Activated naive CD4-positive, alpha-beta T cell treated with anti-CD3 and anti-CD28 coated beads, Interleukin-2, amount 10 ng/mL, durations not matched to agents 7 days and 5 days (primary cell): ENCODE measurements at regions not wholly inside any gene's neighbourhood (a gene's known extent, or its start where the extent isn't known, plus 50 kb on each side); places are given as distances from the start of the nearest gene placed in this dataset.
"Not testable (repeated sequence)": the region's sequence is repeated elsewhere in the genome, so short reads cannot be mapped to it uniquely, and the experiment has no call there.

Experiments
- CTCF ChIA-PET: fragments of 350-600 bp; sonication (Branson Sonifier 250); formaldehyde crosslinking; loops from one replicate; lab custom pipeline; 2021; ENCODE audit warnings: antibody characterized with exemption; lab: Charles Lee
- DNase-seq: peaks from one replicate; pipeline ENCODE4 v3.0.0-alpha.2; 2020
- H3K27ac Mint-ChIP-seq: one replicate; pipeline ENCODE4 v1.8.0; 2021; ENCODE audit warnings: mild to moderate bottlenecking, moderate library complexity, mixed read lengths
- H3K27me3 Mint-ChIP-seq: one replicate; pipeline ENCODE4 v1.8.0; 2021; ENCODE audit warnings: mild to moderate bottlenecking, mixed read lengths
- H3K36me3 Mint-ChIP-seq: one replicate; pipeline ENCODE4 v1.8.0; 2021; ENCODE audit warnings: mixed read lengths
- H3K4me1 Mint-ChIP-seq: one replicate; pipeline ENCODE4 v1.8.0; 2021; ENCODE audit warnings: mixed read lengths
- H3K4me3 Mint-ChIP-seq: one replicate; pipeline ENCODE4 v1.8.0; 2021; ENCODE audit warnings: mild to moderate bottlenecking, moderate library complexity, mixed read lengths
- H3K9me3 Mint-ChIP-seq: one replicate; pipeline ENCODE4 v1.8.0; 2021; ENCODE audit warnings: mixed read lengths

DNA sequence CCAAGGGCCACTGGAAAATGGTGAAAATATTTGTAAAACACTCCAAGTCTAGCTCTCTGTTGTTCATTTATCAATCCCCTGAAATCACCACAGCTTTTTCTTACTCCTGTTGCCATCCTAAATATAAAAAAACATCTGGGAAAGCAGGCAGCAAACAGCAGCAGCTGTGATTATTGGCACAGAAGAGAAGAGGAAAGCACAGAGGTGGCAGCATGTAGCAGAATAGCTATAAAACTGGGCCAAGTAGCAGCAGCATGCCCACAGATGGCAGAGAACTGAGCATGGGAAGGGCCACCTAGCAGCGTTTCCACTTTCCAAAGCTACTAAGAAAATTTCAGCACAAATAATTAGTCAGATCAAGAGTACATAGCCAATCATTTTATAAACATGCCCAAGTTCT lies 307.2 kb downstream of the SLC7A11 start:
- no peaks in the 10 kb centered on the region for H3K4me1 Mint-ChIP-seq
- DNase-seq = no peak
- H3K36me3 Mint-ChIP-seq = no peaks in the 10 kb centered on the region
- H3K4me3 Mint-ChIP-seq = no peak overlapping the region
- H3K9me3 Mint-ChIP-seq = peaks cover 1% of the 10 kb centered on the region
- H3K27me3 Mint-ChIP-seq = no peaks in the 10 kb centered on the region
- no peak overlapping the region for H3K27ac Mint-ChIP-seq
- CTCF ChIA-PET = no interaction called here

DNA sequence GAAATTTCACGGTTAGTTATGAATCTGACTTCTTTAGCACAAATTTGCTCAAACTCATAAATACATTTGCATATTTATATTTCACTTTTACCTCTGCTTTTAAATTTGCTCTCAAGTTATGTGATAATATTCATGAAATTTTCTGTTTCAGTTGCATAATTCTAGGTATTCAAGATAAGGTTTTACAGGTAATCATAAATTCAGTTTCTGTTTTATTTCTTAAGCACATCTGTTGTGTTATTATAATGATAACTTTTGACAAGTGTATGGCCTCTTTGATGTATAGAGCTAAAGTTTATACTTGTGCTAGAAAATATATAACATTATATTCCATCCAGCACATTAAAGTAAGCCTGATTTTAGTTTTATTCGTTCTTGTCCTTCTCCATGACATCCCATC lies 308.1 kb downstream of the SLC7A11 start:
- DNase-seq = no peak
- Mint-ChIP-seq H3K4me1 (no peaks in the 10 kb centered on the region), H3K36me3 (no peaks in the 10 kb centered on the region), H3K27me3 (no peaks in the 10 kb centered on the region), H3K4me3 (no peak overlapping the region), H3K9me3 (no peaks in the 10 kb centered on the region), H3K27ac (no peak overlapping the region)
- CTCF ChIA-PET = no interaction called here

DNA sequence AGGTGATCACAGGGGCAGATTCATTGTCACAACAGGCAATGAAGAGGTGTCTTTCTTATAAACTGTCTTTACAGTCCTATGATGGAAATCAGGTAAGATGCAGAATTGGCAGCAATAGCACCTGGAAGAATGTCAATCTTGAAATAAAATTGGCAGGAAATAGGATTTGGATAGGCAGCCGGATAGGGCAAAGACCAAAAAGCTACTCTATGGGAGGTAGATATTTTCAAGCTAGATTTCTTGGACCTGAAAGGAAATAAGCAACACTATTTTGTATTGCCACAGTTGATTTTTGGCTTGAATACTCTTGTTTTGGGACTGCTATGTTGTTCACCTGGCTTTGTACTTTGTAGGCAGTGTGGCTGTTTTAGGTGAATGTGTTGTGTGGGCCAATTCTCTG lies 314.2 kb downstream of the SLC7A11 start:
- H3K27ac Mint-ChIP-seq = no peak overlapping the region
- H3K4me1 Mint-ChIP-seq = no peaks in the 10 kb centered on the region
- no peaks in the 10 kb centered on the region for H3K9me3 Mint-ChIP-seq
- H3K27me3 Mint-ChIP-seq = no peaks in the 10 kb centered on the region
- CTCF ChIA-PET = no interaction called here
- DNase-seq = no peak
- no peaks in the 10 kb centered on the region for H3K36me3 Mint-ChIP-seq
- no peak overlapping the region for H3K4me3 Mint-ChIP-seq

DNA sequence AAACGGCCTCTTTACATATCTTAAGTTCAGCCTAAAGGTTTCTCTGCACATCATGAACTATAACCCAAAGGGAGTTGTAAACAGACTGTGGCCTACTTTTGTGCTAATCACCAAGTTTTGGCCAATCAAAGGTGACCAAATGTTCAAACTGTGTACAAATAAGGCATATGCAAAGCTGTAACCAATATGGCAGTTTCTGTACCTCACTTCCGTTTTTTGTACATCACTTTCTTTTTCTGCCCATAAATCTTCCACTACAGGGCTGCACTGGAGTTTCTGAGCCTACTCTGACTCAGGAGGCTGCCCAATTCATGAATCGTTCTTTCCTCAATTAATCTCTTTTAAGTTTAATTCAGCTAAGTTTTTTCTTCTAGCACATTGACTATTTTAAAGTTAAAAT lies 318.7 kb downstream of the SLC7A11 start:
- Mint-ChIP-seq H3K27ac (no peak overlapping the region), H3K27me3 (no peaks in the 10 kb centered on the region), H3K36me3 (no peaks in the 10 kb centered on the region), H3K4me3 (no peak overlapping the region), H3K4me1 (no peaks in the 10 kb centered on the region), H3K9me3 (peaks cover 6% of the 10 kb centered on the region)
- DNase-seq = no peak
- CTCF ChIA-PET = no interaction called here

DNA sequence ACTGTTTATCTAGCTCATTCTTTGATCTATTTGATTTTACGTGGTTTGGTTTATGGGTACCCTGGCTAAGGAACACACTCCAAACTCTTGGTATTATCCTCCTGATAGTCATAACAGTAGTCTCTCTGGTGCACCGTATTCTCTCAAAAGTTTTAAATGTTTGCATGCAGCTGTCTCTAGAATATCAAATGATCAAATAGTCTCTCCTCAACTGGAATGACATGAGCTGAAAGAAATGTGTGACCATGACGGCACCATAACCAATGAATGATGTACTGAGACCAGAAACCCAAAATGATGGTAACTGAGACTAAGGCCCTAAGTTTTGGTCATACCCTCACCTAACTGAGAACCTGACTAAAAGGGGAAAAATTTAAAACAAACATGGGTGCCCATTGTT lies 319.4 kb downstream of the SLC7A11 start:
- H3K27ac Mint-ChIP-seq = no peak overlapping the region

DNA sequence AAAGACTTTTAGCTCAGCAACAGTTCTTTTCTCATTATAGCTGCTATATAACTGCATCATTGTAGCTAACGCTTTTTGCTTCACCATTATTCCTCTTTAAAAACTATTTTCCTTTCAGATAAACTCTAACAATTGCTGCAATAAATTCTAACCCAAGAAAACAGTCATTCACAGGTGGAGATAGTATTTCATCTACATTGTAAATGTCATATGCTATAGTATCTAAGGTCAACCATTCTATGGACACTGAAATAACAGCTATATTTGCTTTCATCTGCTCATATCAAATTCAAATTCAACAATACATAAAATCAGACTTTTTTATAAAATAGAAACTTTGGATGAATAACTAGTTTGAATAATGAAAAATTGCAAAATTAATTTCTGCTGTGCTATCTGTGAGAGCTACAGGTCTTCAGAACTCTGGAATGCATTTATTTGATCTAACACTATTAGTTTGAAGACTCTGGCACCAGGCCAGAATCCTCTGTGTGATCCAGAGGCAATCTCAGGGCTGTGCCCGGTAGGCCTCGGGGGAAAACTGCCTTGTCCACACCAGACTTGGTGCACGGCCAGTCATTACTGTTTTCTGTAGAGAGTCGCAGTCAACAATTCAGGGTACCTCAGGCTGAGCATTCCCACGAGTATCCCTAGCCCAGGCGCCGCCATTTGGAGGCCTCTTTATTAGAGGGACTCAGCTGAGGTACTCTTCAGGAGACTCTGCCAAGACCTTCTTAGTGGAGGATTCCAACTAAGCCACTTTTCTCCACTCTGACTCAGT lies 332.4 kb downstream of the SLC7A11 start:
- no peak overlapping the region for H3K27ac Mint-ChIP-seq
- no peak overlapping the region for H3K4me3 Mint-ChIP-seq
- H3K4me1 Mint-ChIP-seq = no peaks in the 10 kb centered on the region
- CTCF ChIA-PET = no interaction called here
- H3K9me3 Mint-ChIP-seq = peaks cover 6% of the 10 kb centered on the region
- no peaks in the 10 kb centered on the region for H3K36me3 Mint-ChIP-seq
- DNase-seq = no peak
- H3K27me3 Mint-ChIP-seq = no peaks in the 10 kb centered on the region

More for the DNA sequence above, 319.4 kb downstream of the SLC7A11 start:
- Mint-ChIP-seq H3K36me3 (no peaks in the 10 kb centered on the region), H3K27me3 (no peaks in the 10 kb centered on the region), H3K9me3 (peaks cover 6% of the 10 kb centered on the region), H3K4me3 (no peak overlapping the region), H3K4me1 (no peaks in the 10 kb centered on the region)
- DNase-seq = no peak
- CTCF ChIA-PET = interaction anchor here (1.0 kb wide), 1 partner anchor 799 kb away, joined by 3 read pairs; no protein-coding TSS in a partner anchor

DNA sequence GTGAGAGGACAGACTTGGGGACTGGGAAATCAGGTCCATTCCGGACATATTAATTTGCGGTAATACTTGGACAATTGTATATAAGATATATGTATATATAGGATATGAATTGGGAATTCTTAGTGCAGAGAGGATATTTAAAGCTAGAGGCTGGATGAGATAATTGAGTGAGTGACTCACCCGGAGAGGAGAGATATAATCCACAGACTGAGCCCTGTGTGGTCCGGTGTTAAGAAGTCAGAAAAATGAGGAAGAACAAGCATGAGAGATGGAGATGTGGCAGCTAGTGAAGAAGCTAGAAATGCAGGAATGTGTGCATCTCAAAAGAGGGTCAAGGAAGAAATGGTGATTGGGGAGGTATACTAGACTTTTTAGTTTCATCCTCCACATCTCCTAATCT lies 336.2 kb downstream of the SLC7A11 start:
- H3K9me3 Mint-ChIP-seq = peaks cover 2% of the 10 kb centered on the region
- no peaks in the 10 kb centered on the region for H3K36me3 Mint-ChIP-seq
- CTCF ChIA-PET = no interaction called here
- no peaks in the 10 kb centered on the region for H3K27me3 Mint-ChIP-seq
- DNase-seq = no peak
- no peaks in the 10 kb centered on the region for H3K4me1 Mint-ChIP-seq
- no peak overlapping the region for H3K4me3 Mint-ChIP-seq
- H3K27ac Mint-ChIP-seq = no peak overlapping the region

DNA sequence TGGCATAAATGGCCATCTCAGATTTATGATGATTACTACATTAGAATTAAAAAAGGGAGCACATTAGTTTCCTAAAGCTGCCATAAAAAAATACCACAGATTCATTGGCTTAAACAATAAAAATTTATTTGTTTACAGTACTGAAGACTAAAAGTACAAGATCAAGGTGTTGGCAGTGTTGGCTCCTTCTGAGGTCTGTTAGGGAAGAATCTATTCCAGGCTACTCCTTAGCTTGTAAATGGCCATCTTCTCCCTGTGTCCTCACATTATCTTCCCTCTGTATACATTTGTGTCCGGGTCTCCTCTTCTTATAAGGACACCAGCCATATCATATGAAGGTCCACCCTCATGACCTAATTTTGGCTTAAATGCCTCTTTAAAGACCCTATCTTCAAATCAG lies 341.0 kb downstream of the SLC7A11 start:
- H3K27me3 Mint-ChIP-seq = no peaks in the 10 kb centered on the region
- no peaks in the 10 kb centered on the region for H3K36me3 Mint-ChIP-seq
- H3K4me1 Mint-ChIP-seq = no peaks in the 10 kb centered on the region
- H3K9me3 Mint-ChIP-seq = peaks cover 2% of the 10 kb centered on the region
- CTCF ChIA-PET = no interaction called here
- H3K4me3 Mint-ChIP-seq = no peak overlapping the region
- no peak overlapping the region for H3K27ac Mint-ChIP-seq
- DNase-seq = no peak

DNA sequence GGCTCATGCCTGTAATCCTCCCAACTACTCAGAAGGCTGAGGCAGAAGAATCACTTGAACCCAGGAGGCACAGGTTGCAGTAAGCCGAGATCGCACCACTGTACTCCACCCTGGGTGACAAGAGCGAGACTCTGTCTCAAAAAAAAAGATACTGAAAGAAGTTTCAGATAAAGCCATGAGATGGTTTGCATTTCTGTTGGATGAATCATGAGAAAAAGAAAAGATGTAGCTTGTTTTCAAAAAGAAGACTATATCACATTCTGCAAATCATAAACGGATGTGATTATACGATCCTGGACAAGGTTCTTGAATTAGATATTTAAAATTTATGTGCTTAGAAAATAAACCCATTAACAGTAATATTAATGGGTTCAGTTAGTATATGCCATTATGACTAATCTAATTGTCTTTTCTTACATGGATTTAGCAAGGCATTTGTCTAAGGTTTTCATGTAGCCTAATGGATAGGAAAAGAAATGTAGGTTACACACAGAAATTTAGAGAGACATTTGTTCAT lies 345.9 kb downstream of the SLC7A11 start:
- Mint-ChIP-seq H3K36me3 (no peaks in the 10 kb centered on the region), H3K9me3 (peaks cover 2% of the 10 kb centered on the region), H3K4me1 (no peaks in the 10 kb centered on the region), H3K27me3 (no peaks in the 10 kb centered on the region), H3K4me3 (no peak overlapping the region), H3K27ac (no peak overlapping the region)
- no peak for DNase-seq
- CTCF ChIA-PET = no interaction called here

DNA sequence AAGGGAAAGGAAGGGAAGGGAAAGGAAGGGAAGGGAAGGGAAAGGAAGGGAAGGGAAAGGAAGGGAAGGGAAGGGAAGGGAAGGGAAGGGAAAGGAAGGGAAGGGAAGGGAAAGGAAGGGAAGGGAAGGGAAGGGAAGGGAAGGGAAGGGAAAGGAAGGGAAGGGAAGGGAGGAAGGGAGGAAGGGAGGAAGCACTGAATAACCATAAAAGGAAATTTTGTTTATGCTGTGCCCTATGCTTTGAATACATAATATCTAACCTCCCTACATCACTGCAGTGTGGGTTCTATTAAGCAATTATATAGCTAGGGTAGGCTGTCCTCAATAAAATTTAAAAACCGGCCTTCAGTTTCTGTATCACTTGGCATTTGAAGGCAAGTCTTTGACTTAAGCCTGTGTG lies 346.6 kb downstream of the SLC7A11 start:
- CTCF ChIA-PET, H3K36me3 Mint-ChIP-seq, H3K4me1 Mint-ChIP-seq, H3K4me3 Mint-ChIP-seq, H3K27ac Mint-ChIP-seq, H3K9me3 Mint-ChIP-seq, DNase-seq, H3K27me3 Mint-ChIP-seq: not testable (repeated sequence)

DNA sequence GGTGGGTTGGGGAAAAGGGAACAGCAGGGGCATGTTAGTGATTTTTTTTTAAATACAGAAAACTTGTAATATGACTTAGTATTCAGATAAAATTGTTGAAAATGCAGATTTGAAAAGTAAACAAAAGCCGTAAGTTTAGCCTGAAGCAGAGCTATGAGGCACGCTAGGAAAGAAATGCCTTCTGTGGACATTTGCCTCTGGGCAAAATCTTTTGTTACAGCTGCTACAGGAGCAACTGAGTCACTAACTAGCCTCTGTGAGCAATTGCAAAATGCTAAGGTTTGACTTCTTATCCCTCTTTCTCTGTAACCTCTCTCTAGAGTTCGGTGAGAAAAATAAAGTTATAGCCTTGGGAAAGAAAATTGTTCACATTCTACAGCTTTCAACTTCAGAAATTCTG lies 350.0 kb downstream of the SLC7A11 start:
- no peak overlapping the region for H3K27ac Mint-ChIP-seq
- no peak overlapping the region for H3K4me3 Mint-ChIP-seq
- CTCF ChIA-PET = interaction anchor here (0.6 kb wide), 1 partner anchor 26 kb away, joined by 3 read pairs; no protein-coding TSS in a partner anchor
- H3K9me3 Mint-ChIP-seq = peaks cover 2% of the 10 kb centered on the region
- no peaks in the 10 kb centered on the region for H3K27me3 Mint-ChIP-seq
- no peak for DNase-seq
- H3K4me1 Mint-ChIP-seq = no peaks in the 10 kb centered on the region
- no peaks in the 10 kb centered on the region for H3K36me3 Mint-ChIP-seq

DNA sequence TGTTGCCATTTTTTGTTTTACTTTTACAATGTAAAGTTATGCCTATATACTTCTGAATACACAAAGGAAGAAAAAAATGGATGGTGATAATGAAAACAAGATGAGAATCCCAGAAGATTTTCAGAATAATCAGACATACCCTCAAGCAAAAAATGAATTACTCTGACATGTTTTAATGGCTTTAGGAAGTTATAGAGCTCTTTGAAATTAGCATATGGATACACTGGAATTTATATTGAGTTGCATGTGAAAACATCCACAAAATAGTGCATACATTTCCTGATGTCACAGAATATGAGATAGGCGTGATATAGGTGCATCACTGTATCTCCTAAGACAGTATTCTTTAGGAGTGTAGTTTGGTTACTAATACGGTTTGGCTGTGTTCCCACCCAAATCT lies 351.3 kb downstream of the SLC7A11 start:
- no peak overlapping the region for H3K4me3 Mint-ChIP-seq
- H3K36me3 Mint-ChIP-seq = no peaks in the 10 kb centered on the region
- H3K9me3 Mint-ChIP-seq = peaks cover 2% of the 10 kb centered on the region
- no peaks in the 10 kb centered on the region for H3K27me3 Mint-ChIP-seq
- H3K27ac Mint-ChIP-seq = no peak overlapping the region
- no peaks in the 10 kb centered on the region for H3K4me1 Mint-ChIP-seq
- no peak for DNase-seq
- CTCF ChIA-PET = no interaction called here

DNA sequence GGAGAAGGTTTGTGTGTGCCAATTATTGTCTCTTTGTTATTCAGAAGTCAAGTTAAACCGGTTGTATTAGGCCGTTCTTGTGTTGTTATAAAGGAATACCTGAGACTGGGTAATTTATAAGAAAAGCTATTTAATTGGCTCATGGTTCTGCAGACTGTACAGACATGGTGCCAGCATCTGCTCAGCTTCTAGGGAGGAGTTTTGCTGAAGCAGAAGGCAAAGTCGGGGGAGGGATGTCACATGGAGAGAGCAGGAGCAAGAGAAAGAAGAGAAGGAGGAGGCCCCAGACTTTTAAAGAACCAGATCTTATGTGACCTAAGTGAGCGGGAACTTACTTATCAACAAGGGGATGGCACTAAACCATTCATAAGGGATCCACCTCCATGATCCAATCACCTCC lies 349.3 kb upstream of the PCDH18 start:
- no peak for DNase-seq
- H3K27ac Mint-ChIP-seq = no peak overlapping the region
- CTCF ChIA-PET = no interaction called here
- no peaks in the 10 kb centered on the region for H3K9me3 Mint-ChIP-seq
- H3K36me3 Mint-ChIP-seq = no peaks in the 10 kb centered on the region
- no peak overlapping the region for H3K4me3 Mint-ChIP-seq
- H3K27me3 Mint-ChIP-seq = no peaks in the 10 kb centered on the region
- H3K4me1 Mint-ChIP-seq = no peaks in the 10 kb centered on the region

DNA sequence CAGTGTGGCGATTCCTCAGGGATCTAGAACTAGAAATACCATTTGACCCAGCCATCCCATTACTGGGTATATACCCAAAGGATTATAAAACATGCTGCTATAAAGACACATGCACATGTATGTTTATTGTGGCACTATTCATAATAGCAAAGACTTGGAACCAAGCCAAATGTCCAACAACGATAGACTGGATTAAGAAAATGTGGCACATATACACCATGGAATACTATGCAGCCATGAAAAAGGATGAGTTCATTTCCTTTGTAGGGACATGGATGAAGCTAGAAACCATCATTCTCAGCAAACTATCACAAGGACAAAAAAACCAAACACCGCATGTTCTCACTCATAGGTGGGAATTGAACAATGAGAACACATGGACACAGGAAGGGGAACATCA lies 335.8 kb upstream of the PCDH18 start:
- H3K4me3 Mint-ChIP-seq, DNase-seq, H3K9me3 Mint-ChIP-seq, H3K4me1 Mint-ChIP-seq, H3K36me3 Mint-ChIP-seq, H3K27me3 Mint-ChIP-seq, H3K27ac Mint-ChIP-seq, CTCF ChIA-PET: not testable (repeated sequence)

DNA sequence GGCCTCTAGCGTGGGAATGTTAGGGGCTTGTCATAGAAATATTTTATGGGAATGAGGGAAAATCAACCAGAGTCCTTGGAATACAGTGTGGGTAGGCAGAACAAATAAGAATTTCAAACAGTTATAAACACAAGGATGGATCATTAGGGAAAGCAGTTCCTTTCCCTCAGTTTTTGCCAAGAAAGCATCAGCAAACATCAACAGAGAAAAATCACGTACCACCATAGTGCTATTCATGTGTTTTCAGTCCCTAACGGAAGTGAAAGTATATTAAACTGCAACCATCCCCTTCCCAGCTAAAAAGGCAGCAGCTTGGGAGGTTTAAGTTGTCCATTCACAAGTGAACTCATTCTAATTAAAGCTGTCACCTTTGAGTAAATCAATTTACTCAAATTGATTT lies 334.4 kb upstream of the PCDH18 start:
- Mint-ChIP-seq H3K9me3 (peaks cover 8% of the 10 kb centered on the region), H3K4me3 (no peak overlapping the region), H3K27me3 (no peaks in the 10 kb centered on the region), H3K27ac (no peak overlapping the region), H3K36me3 (no peaks in the 10 kb centered on the region), H3K4me1 (no peaks in the 10 kb centered on the region)
- CTCF ChIA-PET = no interaction called here
- no peak for DNase-seq
